ENCODE measurements at regions not wholly inside any gene's neighbourhood (a gene's known extent, or its start where the extent isn't known, plus 50 kb on each side); places are given as distances from the start of the nearest gene placed in this dataset.
"Not testable (repeated sequence)": the region's sequence is repeated elsewhere in the genome, so short reads cannot be mapped to it uniquely, and the experiment has no call there.

GRCh38 chr1:157217486-157217885, 79.3 kb upstream of the ETV3 start:
- Histone ChIP-seq H3K4me3 (ENCODE audit: low read depth, low read length, poor library complexity, severe bottlenecking) (no peak overlapping the region), H3K9me3 (ENCODE audit: low read depth, low read length, poor library complexity, severe bottlenecking) (peaks cover 3% of the 10 kb centered on the region), H3K27me3 (replicated peaks; ENCODE audit: insufficient read depth, low read depth, low read length, poor library complexity) (peaks cover 80% of the 10 kb centered on the region), H3K4me1 (ENCODE audit: insufficient read depth, low read length, poor library complexity, severe bottlenecking) (no peaks in the 10 kb centered on the region), H3K36me3 (ENCODE audit: insufficient read depth, low read length, poor library complexity, severe bottlenecking) (no peaks in the 10 kb centered on the region), H3K27ac (ENCODE audit: low read depth, low read length, poor library complexity, severe bottlenecking) (no peak overlapping the region)
- ChIA-PET POLR2A (ENCODE audit: low non-redundant PET) (no interaction called here), CTCF (no interaction called here)
- DNase-seq (ENCODE audit: low spot score): no peak
- TF ChIP-seq EZH2 (IDR thresholded peaks at IDR 0.05; ENCODE audit: borderline replicate concordance, low read depth, low read length, poor library complexity, severe bottlenecking) (no peak), CTCF (conservative IDR thresholded peaks at IDR 0.05; ENCODE audit: low read depth, low read length) (no peak)
- BruUV-seq (replicated peaks): no TSS peak
- intact Hi-C loops (cut with micrococcal nuclease; ENCODE audit: unreplicated experiment): no loop called here

GRCh38 chr1:157213836-157214235, 75.6 kb upstream of the ETV3 start:
- peaks cover 9% of the 10 kb centered on the region for H3K9me3 ChIP-seq (ENCODE audit: low read depth, low read length, poor library complexity, severe bottlenecking)
- TF ChIP-seq EZH2 (IDR thresholded peaks at IDR 0.05; ENCODE audit: borderline replicate concordance, low read depth, low read length, poor library complexity, severe bottlenecking): no peak
- H3K36me3 ChIP-seq (ENCODE audit: insufficient read depth, low read length, poor library complexity, severe bottlenecking): no peaks in the 10 kb centered on the region
- H3K27me3 ChIP-seq (replicated peaks; ENCODE audit: insufficient read depth, low read depth, low read length, poor library complexity): peaks cover 66% of the 10 kb centered on the region
- no TSS peak for BruUV-seq (replicated peaks)
- no peaks in the 10 kb centered on the region for H3K4me1 ChIP-seq (ENCODE audit: insufficient read depth, low read length, poor library complexity, severe bottlenecking)
- intact Hi-C loops (cut with micrococcal nuclease; ENCODE audit: unreplicated experiment): no loop called here
- H3K27ac ChIP-seq (ENCODE audit: low read depth, low read length, poor library complexity, severe bottlenecking): no peak overlapping the region
- H3K4me3 ChIP-seq (ENCODE audit: low read depth, low read length, poor library complexity, severe bottlenecking): no peak overlapping the region
- CTCF ChIA-PET: no interaction called here
- no peak for DNase-seq (ENCODE audit: low spot score)
- POLR2A ChIA-PET (ENCODE audit: low non-redundant PET): no interaction called here

- CTCF ChIA-PET: no interaction called here
- TF ChIP-seq EZH2 (IDR thresholded peaks at IDR 0.05; ENCODE audit: borderline replicate concordance, low read depth, low read length, poor library complexity, severe bottlenecking) (no peak), CTCF (conservative IDR thresholded peaks at IDR 0.05; ENCODE audit: low read depth, low read length) (no peak)
- intact Hi-C loops (cut with micrococcal nuclease; ENCODE audit: unreplicated experiment): no loop called here
Measured at GRCh38 chr1:157209514-157209913, 71.3 kb upstream of the ETV3 start.

GRCh38 chr1:157205982-157206381, 67.8 kb upstream of the ETV3 start:
- H3K36me3 ChIP-seq (ENCODE audit: insufficient read depth, low read length, poor library complexity, severe bottlenecking); POLR2A ChIA-PET (ENCODE audit: low non-redundant PET); BruUV-seq (replicated peaks); H3K27ac ChIP-seq (ENCODE audit: low read depth, low read length, poor library complexity, severe bottlenecking); intact Hi-C loops (cut with micrococcal nuclease; ENCODE audit: unreplicated experiment); H3K4me1 ChIP-seq (ENCODE audit: insufficient read depth, low read length, poor library complexity, severe bottlenecking); H3K9me3 ChIP-seq (ENCODE audit: low read depth, low read length, poor library complexity, severe bottlenecking); CTCF ChIA-PET; DNase-seq (ENCODE audit: low spot score); H3K4me3 ChIP-seq (ENCODE audit: low read depth, low read length, poor library complexity, severe bottlenecking): not testable (repeated sequence)
- H3K27me3 ChIP-seq (replicated peaks; ENCODE audit: insufficient read depth, low read depth, low read length, poor library complexity): peaks cover 41% of the 10 kb centered on the region

More at GRCh38 chr1:157209514-157209913, 71.3 kb upstream of the ETV3 start:
- Histone ChIP-seq H3K4me3 (ENCODE audit: low read depth, low read length, poor library complexity, severe bottlenecking) (no peak overlapping the region), H3K36me3 (ENCODE audit: insufficient read depth, low read length, poor library complexity, severe bottlenecking) (no peaks in the 10 kb centered on the region), H3K9me3 (ENCODE audit: low read depth, low read length, poor library complexity, severe bottlenecking) (peaks cover 9% of the 10 kb centered on the region), H3K27me3 (replicated peaks; ENCODE audit: insufficient read depth, low read depth, low read length, poor library complexity) (peaks cover 33% of the 10 kb centered on the region), H3K4me1 (ENCODE audit: insufficient read depth, low read length, poor library complexity, severe bottlenecking) (no peaks in the 10 kb centered on the region), H3K27ac (ENCODE audit: low read depth, low read length, poor library complexity, severe bottlenecking) (no peak overlapping the region)
- DNase-seq (ENCODE audit: low spot score): no peak
- BruUV-seq (replicated peaks): no TSS peak
- POLR2A ChIA-PET (ENCODE audit: low non-redundant PET): no interaction called here
